ENCODE measurements at regions not wholly inside any gene's neighbourhood (a gene's known extent, or its start where the extent isn't known, plus 50 kb on each side); places are given as distances from the start of the nearest gene placed in this dataset.

DNA sequence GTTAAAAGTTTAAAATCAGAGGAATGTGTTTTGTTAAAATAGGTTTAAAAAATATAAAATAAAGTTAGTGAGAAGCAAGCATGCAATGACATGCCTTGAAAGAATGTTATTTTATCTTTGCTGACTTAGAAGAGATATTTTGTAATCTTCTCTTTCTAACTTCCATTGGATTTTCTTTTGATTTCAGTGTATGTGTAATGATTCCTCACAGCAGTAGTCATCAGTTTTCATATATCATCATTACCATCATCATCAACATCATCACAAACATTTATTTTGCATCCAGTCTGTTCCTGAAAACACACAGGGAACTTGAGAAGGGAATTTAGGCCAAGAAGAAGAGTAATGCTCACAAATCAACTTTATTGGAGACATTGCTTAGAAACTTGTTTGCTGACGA, 699.6 kb downstream of the TAF11L14 start:
- Histone ChIP-seq H3K36me3 (no peaks in the 10 kb centered on the region), H3K4me3 (no peak overlapping the region), H3K9me3 (no peaks in the 10 kb centered on the region), H3K27ac (no peak overlapping the region), H3K27me3 (no peaks in the 10 kb centered on the region), H3K4me1 (no peaks in the 10 kb centered on the region)
- TF ChIP-seq, protein P1, sequence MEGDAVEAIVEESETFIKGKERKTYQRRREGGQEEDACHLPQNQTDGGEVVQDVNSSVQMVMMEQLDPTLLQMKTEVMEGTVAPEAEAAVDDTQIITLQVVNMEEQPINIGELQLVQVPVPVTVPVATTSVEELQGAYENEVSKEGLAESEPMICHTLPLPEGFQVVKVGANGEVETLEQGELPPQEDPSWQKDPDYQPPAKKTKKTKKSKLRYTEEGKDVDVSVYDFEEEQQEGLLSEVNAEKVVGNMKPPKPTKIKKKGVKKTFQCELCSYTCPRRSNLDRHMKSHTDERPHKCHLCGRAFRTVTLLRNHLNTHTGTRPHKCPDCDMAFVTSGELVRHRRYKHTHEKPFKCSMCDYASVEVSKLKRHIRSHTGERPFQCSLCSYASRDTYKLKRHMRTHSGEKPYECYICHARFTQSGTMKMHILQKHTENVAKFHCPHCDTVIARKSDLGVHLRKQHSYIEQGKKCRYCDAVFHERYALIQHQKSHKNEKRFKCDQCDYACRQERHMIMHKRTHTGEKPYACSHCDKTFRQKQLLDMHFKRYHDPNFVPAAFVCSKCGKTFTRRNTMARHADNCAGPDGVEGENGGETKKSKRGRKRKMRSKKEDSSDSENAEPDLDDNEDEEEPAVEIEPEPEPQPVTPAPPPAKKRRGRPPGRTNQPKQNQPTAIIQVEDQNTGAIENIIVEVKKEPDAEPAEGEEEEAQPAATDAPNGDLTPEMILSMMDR (IDR thresholded peaks at IDR 0.05) = no peak
- no peak for DNase-seq (ENCODE audit: low spot score in 2 of 2)
- intact Hi-C loops (cut with DNase I) = no loop called here

DNA sequence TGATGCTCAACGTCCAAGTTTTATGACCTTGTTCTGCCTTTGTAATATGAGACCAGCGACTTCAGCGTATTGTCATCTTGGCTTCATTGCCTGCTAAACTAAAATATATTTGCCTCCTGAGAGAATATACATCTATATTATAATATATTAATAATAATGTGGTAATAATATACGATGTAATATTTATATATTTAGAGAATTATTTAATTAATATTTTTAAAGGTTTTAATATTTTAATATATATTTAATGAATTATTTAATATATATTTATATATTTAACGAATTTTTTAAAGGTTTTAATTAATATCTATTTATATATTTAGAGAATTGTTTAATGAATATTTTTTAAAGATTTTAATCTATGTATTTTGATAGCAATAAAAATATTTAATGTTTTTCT, 700.7 kb downstream of the TAF11L14 start:
- H3K36me3 ChIP-seq = no peaks in the 10 kb centered on the region
- no peak overlapping the region for H3K27ac ChIP-seq
- TF ChIP-seq, protein P1 (IDR thresholded peaks at IDR 0.05) = no peak
- H3K27me3 ChIP-seq = no peaks in the 10 kb centered on the region
- no peaks in the 10 kb centered on the region for H3K9me3 ChIP-seq
- no peaks in the 10 kb centered on the region for H3K4me1 ChIP-seq
- intact Hi-C loops (cut with DNase I) = no loop called here
- H3K4me3 ChIP-seq = no peak overlapping the region
- no peak for DNase-seq (ENCODE audit: low spot score in 2 of 2)

DNA sequence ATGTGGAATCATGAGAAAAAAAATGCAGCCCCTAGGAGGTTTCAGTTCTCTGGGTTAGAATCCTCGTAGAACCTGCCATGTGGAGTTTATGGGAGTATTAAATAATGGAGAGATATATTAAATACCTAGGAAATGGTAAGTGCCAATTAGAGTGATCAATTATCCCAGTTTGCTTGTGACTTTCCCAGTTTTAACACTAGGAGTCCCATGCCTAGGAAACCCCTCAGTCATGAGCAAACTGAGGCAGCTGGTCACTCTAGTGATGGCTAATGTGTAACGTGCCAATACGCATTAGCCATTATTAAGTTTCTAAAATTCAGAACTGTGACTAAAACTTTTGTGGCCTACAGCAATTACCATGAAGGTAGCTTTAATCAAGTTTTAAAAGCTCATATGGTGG, 720.6 kb downstream of the TAF11L14 start:
- Histone ChIP-seq H3K4me3 (no peak overlapping the region), H3K27ac (no peak overlapping the region), H3K9me3 (no peaks in the 10 kb centered on the region), H3K36me3 (no peaks in the 10 kb centered on the region), H3K4me1 (no peaks in the 10 kb centered on the region), H3K27me3 (no peaks in the 10 kb centered on the region)
- TF ChIP-seq, protein P1 (IDR thresholded peaks at IDR 0.05) = no peak
- intact Hi-C loops (cut with DNase I) = no loop called here
- DNase-seq (ENCODE audit: low spot score in 2 of 2) = no peak

DNA sequence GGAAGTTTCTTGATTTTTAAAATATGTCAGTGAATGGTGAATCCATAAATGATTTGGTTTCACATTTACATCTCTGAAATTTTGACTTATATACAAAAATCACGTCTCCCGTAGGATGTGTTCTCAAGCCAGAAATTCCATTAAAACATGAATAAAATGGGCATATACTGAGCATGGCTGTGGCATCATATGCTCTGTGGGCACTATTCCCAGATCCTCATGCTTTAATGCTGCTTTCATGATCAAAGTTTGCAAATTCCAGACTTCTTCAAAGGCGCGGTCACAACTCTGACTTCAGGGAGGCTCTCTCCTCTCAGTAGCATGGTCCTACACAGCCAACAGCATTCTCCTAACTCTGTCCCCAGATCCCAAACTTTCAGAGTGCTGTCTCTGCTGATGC, 723.2 kb downstream of the TAF11L14 start:
- Histone ChIP-seq H3K36me3 (no peaks in the 10 kb centered on the region), H3K27me3 (no peaks in the 10 kb centered on the region), H3K27ac (no peak overlapping the region), H3K9me3 (no peaks in the 10 kb centered on the region), H3K4me1 (no peaks in the 10 kb centered on the region), H3K4me3 (no peak overlapping the region)
- TF ChIP-seq, protein P1 (IDR thresholded peaks at IDR 0.05) = no peak
- intact Hi-C loops (cut with DNase I) = no loop called here
- DNase-seq (ENCODE audit: low spot score in 2 of 2) = no peak

DNA sequence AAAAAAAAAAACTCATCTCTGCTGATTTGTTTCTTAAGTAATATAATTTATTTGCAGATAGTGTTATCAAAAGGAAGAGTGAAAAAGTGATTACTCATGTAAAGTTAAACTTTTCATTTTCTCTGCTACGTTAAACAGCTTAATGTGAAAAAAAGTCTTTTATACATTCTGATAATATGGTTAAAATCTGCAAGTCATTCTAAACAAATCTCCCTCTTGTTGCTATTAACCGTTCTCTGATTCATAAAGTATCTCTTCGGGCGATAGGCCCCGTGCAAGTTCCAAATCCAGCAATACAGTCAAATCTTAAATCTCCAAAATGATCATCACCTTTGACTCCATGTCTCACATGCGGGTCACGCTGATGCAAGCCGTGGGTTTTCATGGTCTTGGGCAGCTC, 732.0 kb downstream of the TAF11L14 start:
- no peak overlapping the region for H3K4me3 ChIP-seq
- intact Hi-C loops (cut with DNase I) = no loop called here
- TF ChIP-seq, protein P1 (IDR thresholded peaks at IDR 0.05) = no peak

DNA sequence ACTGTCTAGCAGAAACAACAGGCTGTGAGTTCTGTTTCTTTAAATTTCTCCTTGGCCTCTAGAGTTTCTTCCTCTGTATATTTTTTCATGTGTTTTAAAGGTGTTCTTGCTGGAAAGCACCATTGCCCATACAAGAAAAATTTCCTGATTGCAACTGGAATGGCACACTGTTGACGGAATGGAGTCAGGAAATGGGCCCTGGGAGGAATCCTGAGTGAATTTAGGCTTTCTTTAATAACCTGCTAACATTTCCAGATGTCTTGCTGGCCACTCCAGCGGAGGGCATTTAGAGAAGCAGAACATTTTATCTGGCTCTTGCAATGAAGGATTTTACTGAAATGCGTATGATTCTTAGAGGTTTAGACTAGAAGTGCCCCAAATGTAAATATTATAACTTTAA, 736.3 kb downstream of the TAF11L14 start:
- H3K9me3 ChIP-seq = no peaks in the 10 kb centered on the region
- H3K4me3 ChIP-seq = no peak overlapping the region
- H3K27ac ChIP-seq = no peak overlapping the region
- TF ChIP-seq, protein P1 (IDR thresholded peaks at IDR 0.05) = no peak
- H3K27me3 ChIP-seq = no peaks in the 10 kb centered on the region
- intact Hi-C loops (cut with DNase I) = no loop called here
- no peak for DNase-seq (ENCODE audit: low spot score in 2 of 2)
- H3K36me3 ChIP-seq = no peaks in the 10 kb centered on the region
- no peaks in the 10 kb centered on the region for H3K4me1 ChIP-seq

More for the DNA sequence above, 732.0 kb downstream of the TAF11L14 start:
- Histone ChIP-seq H3K4me1 (no peaks in the 10 kb centered on the region), H3K27ac (no peak overlapping the region), H3K27me3 (no peaks in the 10 kb centered on the region), H3K9me3 (no peaks in the 10 kb centered on the region), H3K36me3 (no peaks in the 10 kb centered on the region)
- no peak for DNase-seq (ENCODE audit: low spot score in 2 of 2)
